K562 (cell line): ENCODE measurements at regions not wholly inside any gene's neighbourhood (a gene's known extent, or its start where the extent isn't known, plus 50 kb on each side); places are given as distances from the start of the nearest gene placed in this dataset.

Experiments used
- ATAC-seq: fragments of 200-7000 bp; cut with Tn5 transposase; 3 replicates; pipeline ENCODE4 v1.9.1; 2020; ENCODE audit warnings: moderate library complexity
- BruUV-seq: library from RNA; stranded (reverse); fragments of 400-500 nt; replicated peaks from 2 replicates; lab custom pipeline; 2021; lab: Mats Ljungman, UMichigan
- CTCF ChIA-PET: fragments of 300-600 bp; formaldehyde crosslinking; extraction: SDS; loops from one replicate; lab custom pipeline; 2021; ENCODE audit warnings: low intra/inter-chr PET ratio; lab: Yijun Ruan, JAX
- POLR2A ChIA-PET: fragments of 300-600, 350-650 bp; sonication (Branson Sonifier 250); formaldehyde crosslinking; extraction: SDS; loops from one replicate; lab custom pipeline; 2021; ENCODE audit warnings: antibody characterized with exemption, inconsistent platforms; lab: Yijun Ruan, JAX
- DNase-seq, 4 experiments: peaks; one replicate each; pipeline versions ENCODE4 v3.0.0 to v3.0.0-alpha.2; 2011 to 2018; ENCODE audit warnings: low spot score in 3 of 4, mixed read lengths in 3 of 4; ENCODE audit errors: extremely low read depth in 1 of 4
- FAIRE-seq: peaks from 2 replicates; lab custom pipeline; 2011; peaks lifted over from hg19 to GRCh38; lab: Jason Lieb, UNC
- H2AFZ ChIP-seq: 2 replicates; pipeline ENCODE4 v1.6.0; 2011; ENCODE audit warnings: low read depth, low read length, control low read depth, inconsistent platforms
- H3K27ac ChIP-seq: fragments of 200-600 bp; 3 replicates; pipeline ENCODE4 v1.8.0; 2011; ENCODE audit warnings: low read depth, mild to moderate bottlenecking, control low read depth, inconsistent platforms, low read length, moderate library complexity, mixed read lengths; ENCODE audit errors: extremely low read depth
- H3K27me3 ChIP-seq, 2 experiments: fragments of 300-600 bp in 1 of 2; 2 replicates in 1 of 2; 3 replicates in 1 of 2; pipeline versions ENCODE4 v1.6.0 to v1.8.0; 2011; ENCODE audit warnings: inconsistent platforms in 2 of 2, low read length in 2 of 2, mild to moderate bottlenecking in 1 of 2, mixed read lengths in 1 of 2, moderate library complexity in 1 of 2; ENCODE audit not compliant: control insufficient read depth in 2 of 2, insufficient read depth in 2 of 2
- H3K36me3 ChIP-seq: fragments of 300-600 bp; 3 replicates; pipeline ENCODE4 v1.8.0; 2011; ENCODE audit warnings: mild to moderate bottlenecking, low read length, inconsistent platforms; ENCODE audit not compliant: control insufficient read depth, insufficient read depth
- H3K4me1 ChIP-seq, 2 experiments: fragments of 200-600 bp in 1 of 2; replicated peaks in 1 of 2; 2 replicates in 1 of 2; 3 replicates in 1 of 2; pipeline versions ENCODE4 v1.5.1 to v1.8.0; 2011; ENCODE audit warnings: inconsistent platforms in 2 of 2, low read length in 2 of 2, mild to moderate bottlenecking in 1 of 2, mixed read lengths in 1 of 2, moderate library complexity in 1 of 2; ENCODE audit not compliant: control insufficient read depth in 2 of 2, insufficient read depth in 2 of 2
- H3K4me2 ChIP-seq: 2 replicates; pipeline ENCODE4 v1.6.1; 2011; ENCODE audit warnings: low read length, control low read depth, inconsistent platforms, mixed read lengths; ENCODE audit not compliant: insufficient read depth
- H3K4me3 ChIP-seq: fragments of 200-600 bp; sonication (generic), shearing (Covaris generic); 2 replicates; pipeline ENCODE4 v1.5.1; 2016; ENCODE audit warnings: control low read depth, inconsistent platforms
- H3K79me2 ChIP-seq: fragments of 200-600 bp; 3 replicates; pipeline ENCODE4 v1.8.0; 2011; ENCODE audit warnings: low read length, inconsistent platforms; ENCODE audit not compliant: control insufficient read depth, insufficient read depth
- H3K9ac ChIP-seq, 2 experiments: 2 replicates each; pipeline versions ENCODE4 v1.6.0 to v1.6.1; 2011; ENCODE audit warnings: low read depth in 2 of 2, low read length in 2 of 2, control low read depth in 1 of 2, inconsistent platforms in 1 of 2, mild to moderate bottlenecking in 1 of 2, mixed read lengths in 1 of 2; ENCODE audit not compliant: insufficient read depth in 1 of 2
- H3K9me1 ChIP-seq: one replicate; pipeline ENCODE4 v1.6.0; 2011; ENCODE audit warnings: inconsistent platforms, mild to moderate bottlenecking, low read length, moderate library complexity; ENCODE audit not compliant: control insufficient read depth, insufficient read depth
- H3K9me3 ChIP-seq: replicated peaks from 2 replicates; pipeline ENCODE4 v1.5.1; 2011; ENCODE audit warnings: low read depth, low read length, inconsistent platforms; ENCODE audit not compliant: control insufficient read depth, insufficient read depth
- H4K20me1 ChIP-seq: replicated peaks from 2 replicates; pipeline ENCODE4 v1.6.1; 2011; ENCODE audit warnings: low read length, inconsistent platforms, mixed read lengths; ENCODE audit not compliant: control insufficient read depth, insufficient read depth
- ATF7 ChIP-seq: fragments of 450-650 bp; IDR thresholded peaks from 2 replicates; pipeline ENCODE4 v1.7.1; 2014; ENCODE audit warnings: mild to moderate bottlenecking, moderate library complexity
- CAMTA2 ChIP-seq: fragments of 250-450 bp; sonication (Bioruptor Pico); conservative IDR thresholded peaks from 2 replicates; pipeline ENCODE4 v1.5.1; 2022
- ZNF143 ChIP-seq: sonication (generic); formaldehyde crosslinking; IDR thresholded peaks from 2 replicates; pipeline ENCODE4 v1.9.0; 2022; ENCODE audit warnings: mild to moderate bottlenecking, missing genetic modification reagents
- WGBS: fragments of 100-300 bp; shearing (Covaris generic); methylation state at CpG from one replicate; pipeline ENCODE4 v1.1.6; 2016; ENCODE audit warnings: low coverage, mixed read lengths; ENCODE audit not compliant: insufficient coverage; ENCODE audit errors: missing lambda C conversion rate; 5-methylcytosine and 5-hydroxymethylcytosine counted together
- in situ Hi-C: fragments of 300-500 bp; cut with MboI; formaldehyde crosslinking; loops from 4 replicates; pipeline ENCODE4 v1.15.0; 2018; ENCODE audit warnings: inconsistent platforms, mixed read lengths
- intact Hi-C: fragments of 100-400 bp; cut with micrococcal nuclease; formaldehyde crosslinking; loops from 2 replicates; pipeline ENCODE4 v1.14.2; 2022
- TF ChIP-seq, protein P1 (sequence below): fragments of 450-650 bp; IDR thresholded peaks from 2 replicates; pipeline ENCODE4 v1.6.1; 2016; ENCODE audit warnings: low read depth

DNA sequence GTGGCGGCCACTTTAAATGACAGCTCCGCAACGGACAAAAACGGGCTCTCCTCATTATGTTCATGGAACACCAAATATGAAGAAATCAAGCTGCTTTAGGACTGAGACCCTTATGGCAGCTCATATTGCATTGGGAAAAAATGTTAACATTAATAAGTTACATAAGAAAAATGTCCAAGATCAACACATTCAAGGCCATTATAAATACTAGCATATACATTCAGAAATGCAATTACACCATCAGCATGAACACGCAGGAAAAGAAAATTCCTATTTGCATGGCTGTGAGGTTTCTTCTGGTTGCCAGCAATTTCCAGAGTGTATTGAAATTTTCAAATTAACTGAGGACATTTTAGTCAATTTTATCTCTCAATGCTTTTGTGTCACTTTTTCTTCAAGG is 374.1 kb upstream of the NRP1 start:
- Histone ChIP-seq H3K4me2 (no peak overlapping the region), H4K20me1 (no peaks in the 10 kb centered on the region), H3K4me3 (no peak overlapping the region), H2AFZ (no peak overlapping the region), H3K9ac (no peak overlapping the region), H3K9me3 (no peaks in the 10 kb centered on the region), H3K9me1 (no peaks in the 10 kb centered on the region), H3K27me3 (0 out of 5 replicates have a peak, but pooled peaks cover 0 to 3% of the 10 kb centered on the region in 2 experiments), H3K4me1 (no peaks in the 10 kb centered on the region), H3K36me3 (no peaks in the 10 kb centered on the region), H3K79me2 (no peaks in the 10 kb centered on the region), H3K27ac (no peak overlapping the region)
- no TSS peak for BruUV-seq
- ATAC-seq (no peak), DNase-seq (no peak), FAIRE-seq (no peak)
- TF ChIP-seq ATF7 (no peak), ZNF143 (CRISPR knock-in tag) (no peak), CAMTA2 (no peak)
- TF ChIP-seq, protein P1, sequence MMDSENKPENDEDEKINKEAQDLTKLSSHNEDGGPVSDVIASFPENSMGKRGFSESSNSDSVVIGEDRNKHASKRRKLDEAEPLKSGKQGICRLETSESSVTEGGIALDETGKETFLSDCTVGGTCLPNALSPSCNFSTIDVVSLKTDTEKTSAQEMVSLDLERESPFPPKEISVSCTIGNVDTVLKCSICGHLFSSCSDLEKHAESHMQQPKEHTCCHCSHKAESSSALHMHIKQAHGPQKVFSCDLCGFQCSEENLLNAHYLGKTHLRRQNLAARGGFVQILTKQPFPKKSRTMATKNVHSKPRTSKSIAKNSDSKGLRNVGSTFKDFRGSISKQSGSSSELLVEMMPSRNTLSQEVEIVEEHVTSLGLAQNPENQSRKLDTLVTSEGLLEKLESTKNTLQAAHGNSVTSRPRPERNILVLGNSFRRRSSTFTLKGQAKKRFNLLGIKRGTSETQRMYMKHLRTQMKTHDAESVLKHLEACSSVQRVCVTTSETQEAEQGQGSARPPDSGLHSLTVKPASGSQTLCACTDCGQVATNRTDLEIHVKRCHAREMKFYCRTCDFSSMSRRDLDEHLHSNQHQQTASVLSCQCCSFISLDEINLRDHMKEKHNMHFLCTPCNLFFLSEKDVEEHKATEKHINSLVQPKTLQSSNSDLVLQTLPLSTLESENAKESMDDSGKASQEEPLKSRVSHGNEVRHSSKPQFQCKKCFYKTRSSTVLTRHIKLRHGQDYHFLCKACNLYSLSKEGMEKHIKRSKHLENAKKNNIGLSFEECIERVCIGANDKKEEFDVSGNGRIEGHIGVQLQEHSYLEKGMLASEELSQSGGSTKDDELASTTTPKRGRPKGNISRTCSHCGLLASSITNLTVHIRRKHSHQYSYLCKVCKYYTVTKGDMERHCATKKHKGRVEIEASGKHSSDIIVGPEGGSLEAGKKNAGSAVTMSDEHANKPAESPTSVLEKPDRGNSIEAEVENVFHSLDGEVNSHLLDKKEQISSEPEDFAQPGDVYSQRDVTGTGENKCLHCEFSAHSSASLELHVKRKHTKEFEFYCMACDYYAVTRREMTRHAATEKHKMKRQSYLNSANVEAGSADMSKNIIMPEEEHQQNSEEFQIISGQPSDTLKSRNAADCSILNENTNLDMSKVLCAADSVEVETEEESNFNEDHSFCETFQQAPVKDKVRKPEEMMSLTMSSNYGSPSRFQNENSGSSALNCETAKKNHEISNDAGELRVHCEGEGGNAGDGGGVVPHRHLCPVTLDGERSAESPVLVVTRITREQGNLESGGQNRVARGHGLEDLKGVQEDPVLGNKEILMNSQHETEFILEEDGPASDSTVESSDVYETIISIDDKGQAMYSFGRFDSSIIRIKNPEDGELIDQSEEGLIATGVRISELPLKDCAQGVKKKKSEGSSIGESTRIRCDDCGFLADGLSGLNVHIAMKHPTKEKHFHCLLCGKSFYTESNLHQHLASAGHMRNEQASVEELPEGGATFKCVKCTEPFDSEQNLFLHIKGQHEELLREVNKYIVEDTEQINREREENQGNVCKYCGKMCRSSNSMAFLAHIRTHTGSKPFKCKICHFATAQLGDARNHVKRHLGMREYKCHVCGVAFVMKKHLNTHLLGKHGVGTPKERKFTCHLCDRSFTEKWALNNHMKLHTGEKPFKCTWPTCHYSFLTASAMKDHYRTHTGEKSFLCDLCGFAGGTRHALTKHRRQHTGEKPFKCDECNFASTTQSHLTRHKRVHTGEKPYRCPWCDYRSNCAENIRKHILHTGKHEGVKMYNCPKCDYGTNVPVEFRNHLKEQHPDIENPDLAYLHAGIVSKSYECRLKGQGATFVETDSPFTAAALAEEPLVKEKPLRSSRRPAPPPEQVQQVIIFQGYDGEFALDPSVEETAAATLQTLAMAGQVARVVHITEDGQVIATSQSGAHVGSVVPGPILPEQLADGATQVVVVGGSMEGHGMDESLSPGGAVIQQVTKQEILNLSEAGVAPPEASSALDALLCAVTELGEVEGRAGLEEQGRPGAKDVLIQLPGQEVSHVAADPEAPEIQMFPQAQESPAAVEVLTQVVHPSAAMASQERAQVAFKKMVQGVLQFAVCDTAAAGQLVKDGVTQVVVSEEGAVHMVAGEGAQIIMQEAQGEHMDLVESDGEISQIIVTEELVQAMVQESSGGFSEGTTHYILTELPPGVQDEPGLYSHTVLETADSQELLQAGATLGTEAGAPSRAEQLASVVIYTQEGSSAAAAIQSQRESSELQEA: no peak
- WGBS: 3% methylated on average over 5 of the region's 5 CpGs
- in situ Hi-C loops (no loop called here), intact Hi-C loops (no loop called here)
- POLR2A ChIA-PET: interaction anchor here (1.1 kb wide), 1 partner anchor 23 kb away, joined by 3 read pairs; no protein-coding TSS in a partner anchor
- CTCF ChIA-PET: no interaction called here
